ENCODE measurements at regions not wholly inside any gene's neighbourhood (a gene's known extent, or its start where the extent isn't known, plus 50 kb on each side); places are given as distances from the start of the nearest gene placed in this dataset.

- no TSS peak for BruUV-seq (replicated peaks)
- DNase-seq (ENCODE audit: low read depth, low spot score) (no peak), ATAC-seq (no peak)
- H3K9me3 ChIP-seq (ENCODE audit: control insufficient read depth, insufficient read depth, low read depth, low read length): no peaks in the 10 kb centered on the region
- H3K27me3 ChIP-seq (ENCODE audit: control insufficient read depth, insufficient read depth, low read length): no peaks in the 10 kb centered on the region
- H3K4me1 ChIP-seq (ENCODE audit: control insufficient read depth, insufficient read depth, low read length): no peaks in the 10 kb centered on the region
- no peak overlapping the region for H3K27ac ChIP-seq (ENCODE audit: low read length)
- POLR2A ChIA-PET: no interaction called here
- intact Hi-C loops (cut with micrococcal nuclease; ENCODE audit: unreplicated experiment): no loop called here
- no peaks in the 10 kb centered on the region for H3K36me3 ChIP-seq (ENCODE audit: control insufficient read depth, insufficient read depth, low read length)
- TF ChIP-seq, protein P1, sequence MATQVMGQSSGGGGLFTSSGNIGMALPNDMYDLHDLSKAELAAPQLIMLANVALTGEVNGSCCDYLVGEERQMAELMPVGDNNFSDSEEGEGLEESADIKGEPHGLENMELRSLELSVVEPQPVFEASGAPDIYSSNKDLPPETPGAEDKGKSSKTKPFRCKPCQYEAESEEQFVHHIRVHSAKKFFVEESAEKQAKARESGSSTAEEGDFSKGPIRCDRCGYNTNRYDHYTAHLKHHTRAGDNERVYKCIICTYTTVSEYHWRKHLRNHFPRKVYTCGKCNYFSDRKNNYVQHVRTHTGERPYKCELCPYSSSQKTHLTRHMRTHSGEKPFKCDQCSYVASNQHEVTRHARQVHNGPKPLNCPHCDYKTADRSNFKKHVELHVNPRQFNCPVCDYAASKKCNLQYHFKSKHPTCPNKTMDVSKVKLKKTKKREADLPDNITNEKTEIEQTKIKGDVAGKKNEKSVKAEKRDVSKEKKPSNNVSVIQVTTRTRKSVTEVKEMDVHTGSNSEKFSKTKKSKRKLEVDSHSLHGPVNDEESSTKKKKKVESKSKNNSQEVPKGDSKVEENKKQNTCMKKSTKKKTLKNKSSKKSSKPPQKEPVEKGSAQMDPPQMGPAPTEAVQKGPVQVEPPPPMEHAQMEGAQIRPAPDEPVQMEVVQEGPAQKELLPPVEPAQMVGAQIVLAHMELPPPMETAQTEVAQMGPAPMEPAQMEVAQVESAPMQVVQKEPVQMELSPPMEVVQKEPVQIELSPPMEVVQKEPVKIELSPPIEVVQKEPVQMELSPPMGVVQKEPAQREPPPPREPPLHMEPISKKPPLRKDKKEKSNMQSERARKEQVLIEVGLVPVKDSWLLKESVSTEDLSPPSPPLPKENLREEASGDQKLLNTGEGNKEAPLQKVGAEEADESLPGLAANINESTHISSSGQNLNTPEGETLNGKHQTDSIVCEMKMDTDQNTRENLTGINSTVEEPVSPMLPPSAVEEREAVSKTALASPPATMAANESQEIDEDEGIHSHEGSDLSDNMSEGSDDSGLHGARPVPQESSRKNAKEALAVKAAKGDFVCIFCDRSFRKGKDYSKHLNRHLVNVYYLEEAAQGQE (IDR thresholded peaks at IDR 0.05; ENCODE audit: insufficient read depth in 1 of 2, low read depth in 2 of 2, low read length in 1 of 2): no peak
- TF ChIP-seq TCF7L2 (IDR thresholded peaks at IDR 0.05; ENCODE audit: low read depth, low read length) (no peak), SIN3A (IDR thresholded peaks at IDR 0.05; ENCODE audit: borderline replicate concordance, insufficient read depth, low read depth, low read length) (no peak), POLR2AphosphoS5 (IDR thresholded peaks at IDR 0.05; ENCODE audit: low read depth, low read length) (no peak), CTCF (IDR thresholded peaks at IDR 0.05) (no peak)
- no peak overlapping the region for H3K4me3 ChIP-seq (ENCODE audit: low read depth in 2 of 2, low read length in 2 of 2)
- in situ Hi-C loops (cut with HindIII; ENCODE audit: low pct_unique_long_range_greater_than_20kb, low sequenced_read_pairs): no loop called here
- CTCF ChIA-PET: no interaction called here
Measured at GRCh38 chr16:79395591-79395990, 204.9 kb downstream of the MAF start.

DNA sequence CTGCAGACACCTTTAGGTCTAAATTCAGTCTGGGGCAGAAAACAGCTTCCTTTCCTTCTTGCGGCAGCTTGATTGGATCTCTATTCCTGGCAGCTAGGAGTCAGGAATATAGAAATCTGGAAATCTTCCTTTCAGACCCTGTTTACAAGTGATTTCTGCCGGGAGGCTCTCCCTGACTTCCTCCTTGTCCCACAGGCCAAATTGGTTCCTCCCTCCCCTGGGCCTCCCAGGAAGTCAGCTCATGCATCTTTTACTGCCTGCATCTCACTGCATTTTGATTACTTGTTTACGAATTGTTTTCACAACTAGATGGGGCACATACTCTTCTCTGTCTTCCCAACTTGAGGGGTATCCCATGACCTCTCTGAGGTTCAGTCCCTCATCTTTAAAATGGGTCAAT, 206.3 kb downstream of the MAF start:
- ChIA-PET POLR2A (no interaction called here), CTCF (no interaction called here)
- Histone ChIP-seq H3K27me3 (ENCODE audit: control insufficient read depth, insufficient read depth, low read length) (no peaks in the 10 kb centered on the region), H3K27ac (ENCODE audit: low read length) (no peak overlapping the region), H3K4me1 (ENCODE audit: control insufficient read depth, insufficient read depth, low read length) (no peaks in the 10 kb centered on the region), H3K4me3 (ENCODE audit: low read depth in 2 of 2, low read length in 2 of 2) (no peak overlapping the region), H3K36me3 (ENCODE audit: control insufficient read depth, insufficient read depth, low read length) (no peaks in the 10 kb centered on the region), H3K9me3 (ENCODE audit: control insufficient read depth, insufficient read depth, low read depth, low read length) (no peaks in the 10 kb centered on the region)
- no peak for TF ChIP-seq SIN3A (IDR thresholded peaks at IDR 0.05; ENCODE audit: borderline replicate concordance, insufficient read depth, low read depth, low read length)
- TF ChIP-seq CTCF (IDR thresholded peaks at IDR 0.05): no peak
- TF ChIP-seq TCF7L2 (IDR thresholded peaks at IDR 0.05; ENCODE audit: low read depth, low read length): no peak
- TF ChIP-seq, protein P1 (IDR thresholded peaks at IDR 0.05; ENCODE audit: insufficient read depth in 1 of 2, low read depth in 2 of 2, low read length in 1 of 2): no peak
- TF ChIP-seq POLR2AphosphoS5 (IDR thresholded peaks at IDR 0.05; ENCODE audit: low read depth, low read length): no peak
- in situ Hi-C loops (cut with HindIII; ENCODE audit: low pct_unique_long_range_greater_than_20kb, low sequenced_read_pairs): no loop called here
- intact Hi-C loops (cut with micrococcal nuclease; ENCODE audit: unreplicated experiment): no loop called here
- no peak for DNase-seq (ENCODE audit: low read depth, low spot score)
- no TSS peak for BruUV-seq (replicated peaks)
- no peak for ATAC-seq
